ENCODE measurements at regions not wholly inside any gene's neighbourhood (a gene's known extent, or its start where the extent isn't known, plus 50 kb on each side); places are given as distances from the start of the nearest gene placed in this dataset.

DNA sequence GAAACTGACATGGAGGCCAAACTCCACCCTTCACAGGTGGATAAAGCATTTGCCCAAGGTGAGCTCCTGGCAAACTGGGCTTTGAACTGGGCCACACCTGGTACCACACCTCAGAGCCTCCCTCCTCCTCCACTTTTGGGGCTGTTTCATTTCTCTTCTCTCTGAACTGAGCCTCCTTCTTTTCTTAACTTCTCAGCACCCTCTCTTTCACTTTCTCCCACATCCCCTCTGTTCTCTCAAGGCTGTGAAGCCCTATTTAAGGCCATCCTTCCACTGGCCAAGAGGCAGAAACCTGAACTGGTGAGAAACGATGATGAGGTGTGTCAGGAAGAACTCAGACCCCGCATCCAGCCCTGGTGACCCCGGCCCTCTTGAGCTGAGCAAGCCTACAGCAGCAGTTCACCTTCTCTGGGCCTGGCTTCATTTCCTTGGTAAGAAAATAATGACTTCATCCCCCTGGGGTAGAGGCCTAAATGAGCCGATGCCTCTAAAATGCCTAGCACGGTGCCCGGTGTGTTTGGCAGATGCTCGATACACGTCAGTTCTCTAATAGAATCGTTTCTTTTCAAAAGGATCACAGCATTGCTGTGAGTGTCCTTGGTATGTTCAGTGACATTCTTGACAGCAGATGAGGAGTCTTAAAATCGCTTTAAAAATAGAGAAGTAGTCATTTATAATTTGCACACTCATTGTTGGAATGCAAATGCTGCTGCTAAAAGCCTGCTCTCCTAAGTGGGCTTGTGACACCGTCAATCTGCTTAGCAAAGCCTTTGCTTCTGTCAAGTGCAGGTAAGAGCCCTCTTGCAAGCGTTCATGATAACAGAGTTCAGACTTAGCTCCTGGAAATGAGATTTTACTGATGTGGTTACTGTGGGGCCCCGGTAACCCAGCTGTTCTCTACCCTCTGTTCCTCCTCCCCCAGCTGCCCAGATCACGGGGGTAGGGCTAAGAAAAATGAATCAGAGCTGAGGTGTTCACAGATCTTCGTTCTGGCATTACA, 97.7 kb upstream of the ATP2B2 start:
- Histone ChIP-seq H3K4me1 (ENCODE audit: insufficient read depth, low read length) (peaks cover 10% of the 10 kb centered on the region; the same call in 1 of the 2 replicates), H3K27me3 (ENCODE audit: insufficient read depth, low read length) (no peaks in the 10 kb centered on the region), H3K36me3 (ENCODE audit: insufficient read depth, low read length) (no peaks in the 10 kb centered on the region), H3K9ac (ENCODE audit: low read depth, low read length) (no peak overlapping the region), H3K27ac (ENCODE audit: low read depth, low read length) (no peak overlapping the region), H3K9me3 (ENCODE audit: insufficient read depth, low read depth, low read length) (no peaks in the 10 kb centered on the region), H3K4me3 (ENCODE audit: low read length) (no peak overlapping the region)
- WGBS, result 86% methylated on average over 14 of the region's 15 CpGs

DNA sequence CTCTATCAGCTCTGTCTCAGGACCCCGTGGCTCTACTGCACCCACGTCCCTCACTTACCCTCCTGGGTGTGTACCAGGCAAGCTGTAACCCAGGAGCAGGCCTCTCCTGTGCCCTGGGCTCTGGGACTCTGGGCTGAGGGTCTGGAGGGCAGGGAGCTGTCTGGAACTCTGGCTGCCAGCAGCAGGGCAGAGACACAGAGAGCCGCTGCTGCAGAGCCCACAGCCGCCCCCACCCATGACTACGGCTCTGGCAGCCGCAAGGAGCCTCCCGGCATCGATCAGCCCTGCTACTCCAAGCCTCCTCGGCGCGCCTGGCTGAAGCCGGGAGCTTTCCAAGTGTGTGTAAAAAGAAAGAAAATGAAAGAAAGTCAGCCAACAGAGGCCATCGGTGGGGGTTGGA, 103.7 kb upstream of the ATP2B2 start:
- H3K4me3 ChIP-seq (ENCODE audit: low read length), result no peak overlapping the region
- no peaks in the 10 kb centered on the region for H3K4me1 ChIP-seq (ENCODE audit: insufficient read depth, low read length)
- no peaks in the 10 kb centered on the region for H3K27me3 ChIP-seq (ENCODE audit: insufficient read depth, low read length)
- no peak overlapping the region for H3K9ac ChIP-seq (ENCODE audit: low read depth, low read length)
- no peaks in the 10 kb centered on the region for H3K36me3 ChIP-seq (ENCODE audit: insufficient read depth, low read length)
- peaks cover 18% of the 10 kb centered on the region for H3K9me3 ChIP-seq (ENCODE audit: insufficient read depth, low read depth, low read length)
- H3K27ac ChIP-seq (ENCODE audit: low read depth, low read length), result no peak overlapping the region
- 92% methylated on average over 13 of the region's 13 CpGs for WGBS

DNA sequence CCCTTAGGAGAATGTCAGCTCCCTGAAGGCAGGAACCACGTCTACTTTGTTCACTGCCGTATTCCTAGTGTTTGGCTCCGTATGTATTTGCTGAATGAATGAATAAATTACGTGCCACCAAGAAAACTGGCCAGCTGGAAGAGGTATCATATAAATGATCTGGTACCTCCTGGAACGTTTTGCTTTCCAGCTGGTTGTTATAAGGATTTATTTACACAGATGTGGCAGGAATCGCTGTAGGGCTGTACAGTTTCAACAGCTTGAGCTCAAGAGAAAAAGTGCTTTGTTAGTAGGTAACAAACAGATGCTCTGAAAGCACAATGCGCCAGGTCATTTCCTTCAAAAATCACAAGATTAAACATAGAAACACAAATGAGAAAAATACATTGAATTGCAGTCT, 108.8 kb upstream of the ATP2B2 start:
- H3K27ac ChIP-seq (ENCODE audit: low read depth, low read length), result no peak overlapping the region
- no peaks in the 10 kb centered on the region for H3K36me3 ChIP-seq (ENCODE audit: insufficient read depth, low read length)
- H3K4me3 ChIP-seq (ENCODE audit: low read length), result no peak overlapping the region
- no peaks in the 10 kb centered on the region for H3K27me3 ChIP-seq (ENCODE audit: insufficient read depth, low read length)
- H3K9me3 ChIP-seq (ENCODE audit: insufficient read depth, low read depth, low read length), result peaks cover 19% of the 10 kb centered on the region
- H3K4me1 ChIP-seq (ENCODE audit: insufficient read depth, low read length), result no peaks in the 10 kb centered on the region
- WGBS, result 94% methylated on average over 7 of the region's 7 CpGs
- H3K9ac ChIP-seq (ENCODE audit: low read depth, low read length), result no peak overlapping the region

DNA sequence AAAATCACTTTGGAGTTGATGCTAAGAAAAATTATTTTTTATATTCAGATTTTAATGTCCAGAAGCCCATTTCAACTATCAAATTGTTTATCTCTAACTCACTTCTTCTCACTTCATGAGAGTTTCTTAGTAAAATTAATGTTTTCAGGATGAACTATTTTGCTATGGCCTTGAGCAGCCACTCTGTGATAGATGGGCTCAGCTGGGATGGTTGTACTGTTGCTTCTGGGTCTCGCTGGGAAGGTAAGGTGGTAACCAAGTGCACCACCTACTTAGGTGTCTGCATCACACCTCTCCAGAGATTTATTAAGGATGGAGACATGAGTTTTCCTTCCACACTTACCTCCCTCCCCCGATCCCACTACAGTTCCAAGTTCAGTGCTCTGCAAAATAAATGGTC, 110.3 kb upstream of the ATP2B2 start:
- H3K27ac ChIP-seq (ENCODE audit: low read depth, low read length), result no peak overlapping the region
- H3K9me3 ChIP-seq (ENCODE audit: insufficient read depth, low read depth, low read length), result peaks cover 19% of the 10 kb centered on the region
- H3K9ac ChIP-seq (ENCODE audit: low read depth, low read length), result no peak overlapping the region
- no peak overlapping the region for H3K4me3 ChIP-seq (ENCODE audit: low read length)
- no peaks in the 10 kb centered on the region for H3K4me1 ChIP-seq (ENCODE audit: insufficient read depth, low read length)
- H3K36me3 ChIP-seq (ENCODE audit: insufficient read depth, low read length), result no peaks in the 10 kb centered on the region
- 98% methylated on average over 2 of the region's 2 CpGs for WGBS
- no peaks in the 10 kb centered on the region for H3K27me3 ChIP-seq (ENCODE audit: insufficient read depth, low read length)

DNA sequence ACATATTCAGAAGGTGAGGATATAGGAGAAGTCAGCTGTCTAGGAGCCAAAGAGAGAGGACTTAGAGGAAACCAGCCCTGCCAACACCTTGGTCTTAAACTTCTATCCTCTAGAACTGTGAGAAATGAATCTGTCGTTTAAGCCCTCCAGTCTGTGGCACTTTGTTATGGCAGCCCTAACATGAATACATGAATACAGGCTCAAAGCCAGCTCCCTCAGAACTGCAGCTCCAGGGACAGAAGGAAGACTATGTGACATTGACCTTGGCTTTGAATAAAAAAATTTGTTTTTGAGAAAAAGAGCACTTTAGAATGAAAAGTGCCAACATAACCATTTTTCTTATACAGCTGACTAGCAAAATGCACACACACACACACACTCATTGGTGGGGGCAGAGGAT, 110.9 kb upstream of the ATP2B2 start:
- 90% methylated on average over 1 of the region's 1 CpG for WGBS
- Histone ChIP-seq H3K4me1 (ENCODE audit: insufficient read depth, low read length) (no peaks in the 10 kb centered on the region), H3K27ac (ENCODE audit: low read depth, low read length) (no peak overlapping the region), H3K27me3 (ENCODE audit: insufficient read depth, low read length) (no peaks in the 10 kb centered on the region), H3K36me3 (ENCODE audit: insufficient read depth, low read length) (no peaks in the 10 kb centered on the region), H3K9me3 (ENCODE audit: insufficient read depth, low read depth, low read length) (peaks cover 19% of the 10 kb centered on the region), H3K9ac (ENCODE audit: low read depth, low read length) (no peak overlapping the region), H3K4me3 (ENCODE audit: low read length) (no peak overlapping the region)

DNA sequence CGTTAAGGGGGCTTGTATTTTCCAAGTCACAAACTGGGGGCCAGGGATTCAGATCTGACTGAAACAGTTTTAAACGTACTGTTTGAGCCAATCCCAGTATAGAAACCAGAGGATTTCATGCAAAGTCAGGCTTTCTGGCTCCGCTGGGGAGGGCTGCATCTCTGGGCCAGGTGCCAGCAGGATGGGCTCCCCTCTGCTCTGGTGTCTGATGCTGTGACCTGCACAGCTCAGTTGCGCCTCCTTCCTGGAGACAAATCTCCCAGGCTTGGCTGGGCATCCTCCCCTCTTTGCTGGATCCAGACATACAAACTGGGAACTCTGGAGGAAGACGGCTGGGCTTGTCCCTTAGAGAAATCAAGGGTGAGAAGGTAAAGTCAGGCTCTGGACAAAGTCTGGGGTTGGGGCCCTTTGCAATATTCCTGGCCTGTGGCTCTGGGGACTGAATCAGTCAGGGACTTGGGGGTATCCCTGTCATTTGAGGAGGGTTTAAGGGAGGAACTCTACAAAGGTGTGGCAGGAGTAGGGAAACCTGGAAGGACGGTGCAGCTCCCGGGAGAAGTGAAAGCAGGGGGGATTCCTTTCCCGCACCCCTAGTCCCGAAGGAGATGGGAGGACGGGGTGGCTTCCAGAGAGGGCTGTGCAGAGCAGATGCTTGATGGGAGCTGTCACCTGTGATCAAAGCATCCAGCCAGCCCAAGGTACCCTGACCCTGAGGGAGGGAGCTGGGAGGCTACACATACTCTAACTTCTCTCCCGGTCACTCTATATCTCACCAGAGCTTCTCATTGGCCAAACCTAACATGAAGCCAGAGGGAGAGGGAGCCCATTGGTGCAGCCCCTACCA, 114.8 kb upstream of the ATP2B2 start:
- Histone ChIP-seq H3K27me3 (ENCODE audit: insufficient read depth, low read length) (no peaks in the 10 kb centered on the region), H3K36me3 (ENCODE audit: insufficient read depth, low read length) (no peaks in the 10 kb centered on the region), H3K9me3 (ENCODE audit: insufficient read depth, low read depth, low read length) (no peaks in the 10 kb centered on the region), H3K4me3 (ENCODE audit: low read length) (no peak overlapping the region), H3K4me1 (ENCODE audit: insufficient read depth, low read length) (peaks cover 2% of the 10 kb centered on the region; the same call in 1 of the 2 replicates), H3K27ac (ENCODE audit: low read depth, low read length) (no peak overlapping the region), H3K9ac (ENCODE audit: low read depth, low read length) (no peak overlapping the region)
- 78% methylated on average over 11 of the region's 11 CpGs for WGBS

DNA sequence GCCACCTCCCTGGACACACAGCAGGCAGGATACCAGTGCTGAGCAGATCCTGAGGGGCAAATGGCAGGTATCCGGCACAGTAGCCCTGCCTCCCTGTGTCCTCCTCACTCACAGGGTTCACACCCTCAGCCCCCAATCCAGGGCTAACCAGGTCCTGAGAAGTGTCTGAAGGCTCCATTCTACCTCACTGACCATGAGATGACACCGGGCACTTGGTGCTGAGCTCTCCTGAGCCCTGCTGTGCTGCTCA, 115.4 kb upstream of the ATP2B2 start:
- Histone ChIP-seq H3K9me3 (ENCODE audit: insufficient read depth, low read depth, low read length) (no peaks in the 10 kb centered on the region), H3K27me3 (ENCODE audit: insufficient read depth, low read length) (no peaks in the 10 kb centered on the region), H3K4me1 (ENCODE audit: insufficient read depth, low read length) (peaks cover 2% of the 10 kb centered on the region; the same call in 1 of the 2 replicates), H3K9ac (ENCODE audit: low read depth, low read length) (no peak overlapping the region), H3K27ac (ENCODE audit: low read depth, low read length) (no peak overlapping the region), H3K36me3 (ENCODE audit: insufficient read depth, low read length) (no peaks in the 10 kb centered on the region), H3K4me3 (ENCODE audit: low read length) (no peak overlapping the region)
- 92% methylated on average over 2 of the region's 2 CpGs for WGBS

DNA sequence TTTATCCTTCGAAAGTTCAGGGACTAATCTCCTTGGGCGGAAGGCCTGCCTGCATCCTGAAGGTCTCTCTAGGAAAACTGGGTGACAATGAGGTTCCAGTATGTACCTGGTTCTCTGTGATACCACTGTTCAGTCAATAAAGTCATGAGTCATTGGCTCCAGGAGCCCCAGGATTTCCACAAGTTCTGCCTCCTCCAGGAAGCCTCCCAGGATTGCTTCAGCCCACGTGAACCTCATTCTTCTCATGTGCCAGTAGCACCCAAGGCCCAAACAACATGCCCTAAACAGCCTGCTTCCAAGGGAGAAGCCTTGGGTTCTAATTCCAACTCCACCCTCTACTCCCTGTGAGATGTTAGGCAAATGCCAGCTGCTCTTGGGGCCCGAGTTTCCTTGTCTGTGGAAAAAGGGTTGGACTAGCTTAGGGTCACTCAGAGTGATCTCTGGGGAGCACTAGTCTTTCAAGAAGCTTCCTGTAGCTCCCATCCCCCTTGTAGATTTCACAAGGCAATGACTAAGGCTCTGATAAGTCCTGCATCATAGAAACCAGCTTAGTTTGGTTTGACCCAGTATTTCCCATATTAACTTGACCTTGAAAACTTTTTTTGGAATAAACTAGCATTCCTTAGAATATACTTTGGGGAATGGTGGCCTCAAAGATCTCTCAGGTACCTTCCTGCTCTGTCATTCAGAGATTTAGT, 118.3 kb upstream of the ATP2B2 start:
- Histone ChIP-seq H3K27me3 (ENCODE audit: insufficient read depth, low read length) (no peaks in the 10 kb centered on the region), H3K9me3 (ENCODE audit: insufficient read depth, low read depth, low read length) (no peaks in the 10 kb centered on the region)
- WGBS, result 96% methylated on average over 4 of the region's 4 CpGs

DNA sequence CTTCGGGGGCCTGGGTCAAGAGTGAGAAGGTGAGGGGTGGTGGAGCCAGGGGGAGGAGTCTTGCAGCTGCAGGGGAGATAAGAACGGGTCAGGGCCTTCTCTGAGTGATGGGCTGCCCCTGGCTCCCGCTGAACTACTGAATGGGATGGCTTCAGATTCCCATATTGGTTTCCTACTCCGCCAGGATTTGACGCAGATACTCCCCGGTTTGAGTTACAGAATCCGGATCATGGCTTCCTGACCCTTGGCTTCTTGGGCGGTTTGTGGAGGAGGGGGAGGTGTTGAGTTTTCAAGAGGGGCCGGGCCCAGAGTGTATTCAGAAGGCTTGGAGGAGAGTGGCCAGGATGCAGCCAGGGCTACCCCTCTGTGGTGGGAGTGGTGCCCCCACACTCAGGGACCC, 119.9 kb upstream of the ATP2B2 start:
- Histone ChIP-seq H3K4me3 (ENCODE audit: low read length) (no peak overlapping the region), H3K27ac (ENCODE audit: low read depth, low read length) (no peak overlapping the region), H3K27me3 (ENCODE audit: insufficient read depth, low read length) (no peaks in the 10 kb centered on the region), H3K36me3 (ENCODE audit: insufficient read depth, low read length) (no peaks in the 10 kb centered on the region), H3K9ac (ENCODE audit: low read depth, low read length) (no peak overlapping the region), H3K9me3 (ENCODE audit: insufficient read depth, low read depth, low read length) (no peaks in the 10 kb centered on the region), H3K4me1 (ENCODE audit: insufficient read depth, low read length) (peaks cover 4% of the 10 kb centered on the region)
- 79% methylated on average over 9 of the region's 9 CpGs for WGBS

More for the DNA sequence above, 118.3 kb upstream of the ATP2B2 start:
- Histone ChIP-seq H3K4me3 (ENCODE audit: low read length) (no peak overlapping the region), H3K9ac (ENCODE audit: low read depth, low read length) (no peak overlapping the region), H3K4me1 (ENCODE audit: insufficient read depth, low read length) (peaks cover 4% of the 10 kb centered on the region), H3K36me3 (ENCODE audit: insufficient read depth, low read length) (no peaks in the 10 kb centered on the region), H3K27ac (ENCODE audit: low read depth, low read length) (no peak overlapping the region)

DNA sequence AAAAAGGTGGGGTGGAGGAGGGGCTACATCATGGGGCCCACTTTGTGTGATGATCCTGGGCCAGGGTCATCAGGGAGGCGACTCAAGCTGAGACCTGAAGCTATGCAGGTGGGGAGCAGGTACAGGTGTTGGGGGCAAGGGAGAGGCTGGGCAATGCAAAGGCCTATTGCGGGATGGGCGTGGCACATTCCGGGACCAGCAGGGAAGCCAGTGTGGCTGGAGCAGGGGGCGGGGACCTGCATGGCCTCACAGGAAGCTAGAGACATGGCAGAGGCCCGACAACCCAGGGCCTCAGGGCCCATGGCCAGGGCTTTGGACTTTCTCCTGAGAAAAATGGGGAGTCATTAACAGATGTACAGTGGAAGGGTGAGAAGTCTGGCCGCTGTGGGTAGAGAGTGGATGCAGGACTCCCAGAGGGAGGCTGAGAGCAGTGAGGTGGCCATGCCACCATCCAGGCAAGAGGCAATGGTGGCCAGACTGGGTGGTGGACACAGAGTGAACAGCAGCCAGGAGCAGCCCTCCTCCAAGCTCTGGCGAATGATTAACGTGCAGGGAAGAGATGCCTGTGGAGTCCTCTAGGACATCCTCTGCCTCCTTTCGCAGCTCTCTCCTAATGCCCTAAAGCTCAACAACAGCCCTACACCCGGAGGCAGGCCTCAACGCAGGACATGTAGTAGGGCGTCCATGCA, 122.6 kb upstream of the ATP2B2 start:
- Histone ChIP-seq H3K9me3 (ENCODE audit: insufficient read depth, low read depth, low read length) (no peaks in the 10 kb centered on the region), H3K4me1 (ENCODE audit: insufficient read depth, low read length) (peaks cover 4% of the 10 kb centered on the region), H3K27me3 (ENCODE audit: insufficient read depth, low read length) (no peaks in the 10 kb centered on the region), H3K36me3 (ENCODE audit: insufficient read depth, low read length) (no peaks in the 10 kb centered on the region), H3K27ac (ENCODE audit: low read depth, low read length) (no peak overlapping the region), H3K4me3 (ENCODE audit: low read length) (no peak overlapping the region), H3K9ac (ENCODE audit: low read depth, low read length) (no peak overlapping the region)
- 73% methylated on average over 13 of the region's 13 CpGs for WGBS

All from HUES64 (cell line).